NCI-H2029 (cell line): ENCODE measurements at regions not wholly inside any gene's neighbourhood (a gene's known extent, or its start where the extent isn't known, plus 50 kb on each side); places are given as distances from the start of the nearest gene placed in this dataset.
"Not testable (repeated sequence)": the region's sequence is repeated elsewhere in the genome, so short reads cannot be mapped to it uniquely, and the experiment has no call there.

ENCODE experiments used
- DNase-seq: peaks from one replicate; lab custom pipeline; 2025; lab: John Stamatoyannopoulos, UW

DNA sequence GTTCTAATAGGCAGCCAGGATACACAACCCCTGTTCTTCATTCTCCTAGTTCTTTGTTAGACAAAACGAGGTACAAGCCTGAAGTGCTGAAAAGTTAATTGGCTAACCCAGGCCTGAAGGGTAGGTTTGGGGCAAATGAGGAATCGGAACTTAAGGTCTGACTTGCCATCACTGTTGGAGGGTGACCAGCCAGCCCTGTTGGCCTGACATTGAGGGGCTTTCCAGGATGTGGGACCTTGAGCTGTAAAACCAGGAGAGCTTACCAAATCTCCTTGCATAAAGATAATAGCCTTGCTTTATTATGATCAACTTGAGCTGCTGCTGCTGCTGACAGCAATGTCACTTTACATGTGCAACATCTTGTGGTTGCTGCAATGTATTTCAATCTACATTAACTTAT is 256.0 kb downstream of the VAPA start:
- DNase-seq, result no peak

- DNase-seq, result peak; percentile 5
Measured at GRCh38 chr18:10170375-10170774, 256.6 kb downstream of the VAPA start.

DNA sequence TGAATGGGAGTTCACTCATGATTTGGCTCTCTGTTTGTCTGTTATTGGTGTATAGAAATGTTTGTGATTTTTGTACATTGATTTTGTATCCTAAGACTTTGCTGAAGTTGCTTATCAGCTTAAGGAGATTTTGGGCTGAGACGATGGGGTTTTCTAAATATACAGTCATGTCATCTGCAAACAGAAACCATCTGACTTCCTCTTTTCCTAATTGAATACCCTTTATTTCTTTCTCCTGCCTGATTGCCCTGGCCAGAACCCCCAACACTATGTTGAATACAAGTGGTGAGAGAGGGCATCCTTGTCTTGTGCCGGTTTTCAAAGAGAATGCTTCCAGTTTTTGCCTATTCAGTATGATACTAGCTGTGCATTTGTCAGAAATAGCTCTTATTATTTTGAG is 261.5 kb downstream of the VAPA start:
- not testable (repeated sequence) for DNase-seq

GRCh38 chr18:10179326-10179725 is 265.5 kb downstream of the VAPA start:
- DNase-seq, result not testable (repeated sequence)

GRCh38 chr18:10182009-10182624 is 268.3 kb downstream of the VAPA start:
- DNase-seq, result no peak

DNA sequence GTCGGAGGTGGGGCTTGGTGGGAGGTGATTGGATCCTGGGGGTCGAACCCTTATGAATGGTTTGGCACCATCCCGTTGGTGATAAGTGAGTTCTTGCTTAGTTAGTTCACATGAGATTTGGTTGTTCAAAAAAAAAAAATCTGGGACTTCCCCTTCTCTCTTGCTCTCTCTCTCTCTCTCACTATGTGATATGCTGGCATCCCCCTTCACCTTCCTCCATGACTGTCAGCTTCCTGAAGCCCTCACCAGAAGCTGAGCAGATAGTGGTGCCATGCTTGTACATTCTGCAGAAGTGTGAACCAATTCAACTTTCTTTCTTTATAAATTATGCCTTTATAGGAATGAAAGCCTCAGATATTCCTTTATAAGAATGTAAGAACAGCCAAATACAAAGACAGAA is 269.7 kb upstream of the APCDD1 start:
- DNase-seq, result no peak

DNA sequence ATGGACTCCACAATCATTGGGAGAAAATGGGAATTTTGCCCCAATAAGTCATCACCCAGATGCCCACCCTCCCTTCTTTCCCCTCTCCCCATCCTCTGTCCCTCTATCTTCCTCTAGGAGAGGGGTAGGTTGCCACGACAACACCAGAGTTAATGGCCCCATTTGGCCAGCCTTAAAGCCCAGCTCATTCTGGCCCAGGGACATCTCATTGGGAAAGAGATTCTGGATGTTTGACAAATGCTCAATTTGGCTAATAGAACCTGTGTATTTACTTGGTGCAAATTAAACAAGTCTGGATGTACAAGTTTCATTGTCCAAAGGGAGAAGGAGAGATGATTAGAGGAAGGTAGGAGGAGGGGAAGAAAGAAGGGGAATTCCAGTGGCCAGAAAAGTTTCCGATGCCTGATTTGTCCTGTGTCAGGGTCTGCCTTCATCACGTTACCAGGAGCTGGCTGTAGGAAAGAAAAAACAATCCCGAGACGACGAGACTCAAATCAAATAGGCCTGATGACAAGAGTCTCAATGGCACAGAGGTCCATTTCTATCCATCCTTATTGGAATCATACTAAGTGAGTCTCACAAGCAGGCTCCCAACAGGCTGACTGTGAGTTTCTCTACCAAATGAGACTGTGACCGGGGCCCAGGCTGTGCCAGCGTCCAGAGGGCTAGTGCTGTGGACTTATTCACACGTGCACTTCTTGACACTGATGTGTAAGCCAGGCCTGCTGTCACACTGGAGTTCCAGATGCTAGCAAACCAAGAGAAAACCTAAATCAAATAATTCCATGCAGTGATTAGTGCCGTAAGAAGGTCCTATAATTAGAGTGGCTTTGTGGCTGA is 265.2 kb upstream of the APCDD1 start:
- no peak for DNase-seq

DNA sequence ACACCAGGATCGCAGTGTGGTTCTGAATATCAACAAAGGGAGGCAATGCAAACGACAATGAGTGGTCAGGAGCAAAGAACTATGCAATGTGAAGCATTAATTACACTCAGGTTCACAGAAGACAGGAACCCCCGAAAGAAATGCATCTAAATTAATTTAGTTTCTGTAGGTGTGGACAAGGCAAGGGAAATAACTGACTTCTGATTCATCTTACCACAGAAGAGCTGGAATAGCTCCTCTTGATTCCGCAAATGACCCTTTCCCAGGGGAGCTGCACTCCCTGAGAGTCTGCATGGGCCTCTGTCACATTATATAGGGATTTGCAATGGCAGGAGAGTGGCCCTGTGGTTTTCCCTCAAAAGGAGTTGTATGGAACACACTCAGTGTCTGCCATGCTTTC is 263.9 kb upstream of the APCDD1 start:
- no peak for DNase-seq

GRCh38 chr18:10193444-10193843 is 261.0 kb upstream of the APCDD1 start:
- no peak for DNase-seq

GRCh38 chr18:10194592-10194991 is 259.8 kb upstream of the APCDD1 start:
- no peak for DNase-seq

DNA sequence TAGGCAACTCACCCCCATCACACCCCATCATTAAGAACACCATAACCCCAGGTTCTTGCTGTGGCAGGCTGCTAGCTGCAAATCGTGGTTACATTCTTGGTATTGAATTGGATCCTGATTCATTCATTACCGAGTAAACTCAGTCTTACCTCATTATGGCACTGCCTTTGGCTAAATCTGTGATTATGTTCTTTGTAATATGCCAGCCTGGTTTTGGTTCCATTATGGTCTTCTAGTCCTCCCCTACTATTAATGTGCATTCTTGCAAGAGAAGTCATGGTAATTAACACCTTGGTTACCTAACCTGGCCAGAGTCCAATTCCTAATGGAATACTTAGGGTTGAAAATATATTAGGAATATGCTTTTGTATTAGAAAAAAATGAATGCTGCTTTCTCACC is 258.9 kb upstream of the APCDD1 start:
- no peak for DNase-seq

- DNase-seq, result no peak
Measured at GRCh38 chr18:10197097-10197496, 257.3 kb upstream of the APCDD1 start.

- DNase-seq, result no peak
Measured at GRCh38 chr18:10201226-10201625, 253.2 kb upstream of the APCDD1 start.

GRCh38 chr18:10201659-10202058 is 252.8 kb upstream of the APCDD1 start:
- no peak for DNase-seq

GRCh38 chr18:10202845-10203321 is 251.6 kb upstream of the APCDD1 start:
- DNase-seq, result no peak

DNA sequence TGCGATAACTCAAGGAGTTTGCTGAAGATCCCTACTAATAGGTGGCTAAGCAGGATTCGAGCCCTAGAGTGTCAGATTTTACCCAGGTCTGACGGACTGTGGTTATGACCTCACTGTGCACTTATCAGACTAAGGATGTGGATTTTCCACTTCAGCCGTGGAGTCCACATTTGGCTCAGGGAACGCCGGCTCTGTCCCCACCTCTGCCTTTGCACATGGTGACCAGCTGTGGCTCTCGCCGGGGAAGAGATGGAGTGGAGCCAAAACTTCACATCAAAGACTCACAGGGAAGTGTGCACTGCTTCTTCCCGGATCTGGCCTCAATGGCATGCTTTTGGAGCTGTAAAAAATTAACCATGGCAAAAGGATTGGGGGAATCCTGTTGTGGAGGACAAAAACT is 249.3 kb upstream of the APCDD1 start:
- DNase-seq, result no peak

GRCh38 chr18:10207682-10208345 is 246.6 kb upstream of the APCDD1 start:
- DNase-seq, result no peak

DNA sequence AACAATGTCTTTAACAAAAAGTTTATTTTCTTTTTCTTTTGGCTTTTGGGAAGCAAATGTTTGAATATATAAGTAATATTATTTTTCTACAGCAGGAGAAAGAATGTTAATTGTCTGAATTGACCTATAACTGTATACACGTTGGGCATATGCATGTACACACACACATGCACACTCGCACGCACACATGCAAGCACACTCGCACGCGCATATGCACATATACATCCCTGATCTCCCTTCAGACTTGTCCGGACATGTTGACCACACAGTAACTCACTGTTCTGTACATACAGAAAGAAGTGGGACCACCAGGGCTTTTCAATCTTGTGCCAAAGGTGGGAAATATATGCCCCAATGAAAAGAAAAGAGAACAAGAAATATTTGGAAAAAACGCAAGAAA is 245.1 kb upstream of the APCDD1 start:
- no peak for DNase-seq

DNA sequence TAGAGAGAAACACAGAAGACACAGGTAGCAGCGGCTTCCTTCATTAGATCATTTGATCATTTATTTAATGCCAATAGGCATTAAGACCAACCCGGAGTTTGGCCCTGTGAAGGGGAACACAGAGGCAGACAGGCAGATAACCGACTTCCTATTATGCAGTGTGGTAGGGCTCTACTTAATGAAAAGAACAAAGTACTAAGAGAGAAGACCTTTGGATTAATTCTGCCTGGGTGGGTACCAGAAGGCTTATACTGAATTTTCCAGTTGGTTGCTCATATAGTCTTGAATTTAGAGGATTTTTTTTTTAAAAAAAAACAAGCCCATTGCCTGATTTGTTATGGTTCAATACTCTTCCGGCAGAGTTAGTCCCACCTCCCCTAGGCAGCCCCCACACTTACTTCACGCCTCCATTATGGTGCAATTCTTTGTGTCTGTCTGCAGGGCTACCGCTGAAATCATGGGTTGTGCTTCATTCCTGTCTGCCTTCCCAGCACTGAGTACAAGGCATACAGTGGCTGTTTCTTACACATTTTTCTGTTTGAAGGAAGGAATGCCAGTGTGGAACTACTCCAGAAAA is 244.3 kb upstream of the APCDD1 start:
- DNase-seq, result no peak

DNA sequence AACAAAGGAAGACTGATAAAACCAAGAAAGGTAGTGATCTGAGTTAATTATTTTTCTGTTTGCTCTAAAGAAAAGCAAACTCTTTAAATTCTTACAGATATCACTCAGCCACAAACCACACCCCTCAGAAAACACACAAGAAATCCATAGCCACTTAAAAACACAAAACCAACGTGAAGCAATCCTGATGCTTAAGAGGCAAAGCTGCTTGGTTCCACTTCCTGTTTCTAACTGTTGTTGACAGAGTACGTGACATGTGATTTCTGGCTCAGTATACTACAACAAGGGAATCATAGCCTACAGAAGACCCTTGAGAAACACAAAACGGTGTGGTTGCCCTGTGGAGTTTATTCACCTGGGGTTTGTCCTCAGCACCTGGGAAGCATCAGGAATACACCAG is 240.9 kb upstream of the APCDD1 start:
- peak; percentile 19 for DNase-seq

DNA sequence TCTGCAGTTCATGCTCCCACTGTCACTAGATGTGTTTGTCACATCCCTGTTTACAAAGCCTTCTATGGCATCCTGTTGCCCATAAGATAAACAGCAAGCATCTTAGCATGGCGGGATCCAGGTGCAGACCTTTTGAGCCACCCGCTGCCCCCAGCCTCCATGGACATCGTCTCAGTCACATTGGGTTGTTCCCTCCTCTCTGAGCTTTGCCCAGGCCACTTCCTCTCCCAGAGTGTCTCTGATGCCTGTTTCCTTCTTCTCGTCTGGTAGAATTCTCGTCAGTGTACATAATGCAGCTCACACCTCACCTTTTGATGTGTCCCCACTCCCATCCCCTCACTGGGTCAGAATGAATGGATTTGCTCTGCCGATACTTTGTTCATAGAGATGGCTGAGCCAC is 239.0 kb upstream of the APCDD1 start:
- no peak for DNase-seq

DNA sequence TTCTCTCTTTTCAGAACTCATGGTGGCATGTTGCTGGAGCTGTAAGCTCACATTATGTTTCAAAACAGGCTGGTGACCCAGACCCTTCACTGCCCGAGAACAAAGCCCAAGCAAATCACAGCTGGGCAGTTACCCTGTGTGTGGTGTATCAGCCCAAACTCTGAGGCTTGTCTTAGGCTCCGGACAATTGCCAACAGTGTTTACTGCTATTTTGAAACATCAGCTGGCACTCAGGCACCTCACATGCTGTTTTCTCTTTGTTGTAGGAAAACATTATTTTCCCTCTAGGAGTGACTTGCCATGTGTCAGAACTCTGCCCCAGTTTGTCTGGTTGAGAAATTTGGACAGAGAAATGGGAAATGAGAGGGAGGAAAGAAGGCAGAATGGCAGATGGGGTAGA is 237.6 kb upstream of the APCDD1 start:
- no peak for DNase-seq

GRCh38 chr18:10217211-10217610 is 237.2 kb upstream of the APCDD1 start:
- DNase-seq, result no peak
